Activated CD8-positive, alpha-beta T cell treated with anti-CD3 and anti-CD28 coated beads, Interleukin-2, amount 10 ng/mL, durations not matched to agents 7 days and 5 days (primary cell): ENCODE measurements at regions not wholly inside any gene's neighbourhood (a gene's known extent, or its start where the extent isn't known, plus 50 kb on each side); places are given as distances from the start of the nearest gene placed in this dataset.

Source experiments
- ATAC-seq: fragments of 150-1000 bp; cut with Tn5 transposase; one replicate; pipeline ENCODE4 v1.10.0; 2021; ENCODE audit warnings: moderate library complexity
- CTCF ChIA-PET: fragments of 350-600 bp; sonication (Branson Sonifier 250); formaldehyde crosslinking; loops from one replicate; lab custom pipeline; 2021; ENCODE audit warnings: antibody characterized with exemption; lab: Charles Lee
- POLR2A ChIA-PET: fragments of 350-600 bp; sonication (Branson Sonifier 250); formaldehyde crosslinking; loops from one replicate; lab custom pipeline; 2021; ENCODE audit warnings: antibody characterized with exemption; lab: Charles Lee
- DNase-seq: peaks from one replicate; pipeline ENCODE4 v3.0.0-alpha.2; 2020
- H3K27ac Mint-ChIP-seq: one replicate; pipeline ENCODE4 v1.8.0; 2021; ENCODE audit warnings: mild to moderate bottlenecking, mixed read lengths
- H3K27me3 Mint-ChIP-seq: one replicate; pipeline ENCODE4 v1.8.0; 2021; ENCODE audit warnings: low read depth, mixed read lengths
- H3K36me3 Mint-ChIP-seq: one replicate; pipeline ENCODE4 v1.8.0; 2021; ENCODE audit warnings: low read depth, mixed read lengths
- H3K4me1 Mint-ChIP-seq: one replicate; pipeline ENCODE4 v1.8.0; 2021; ENCODE audit warnings: low read depth, mixed read lengths
- H3K4me3 Mint-ChIP-seq: one replicate; pipeline ENCODE4 v1.8.0; 2021; ENCODE audit warnings: mild to moderate bottlenecking, mixed read lengths
- H3K9me3 Mint-ChIP-seq: one replicate; pipeline ENCODE4 v1.8.0; 2022; ENCODE audit warnings: mixed read lengths; ENCODE audit not compliant: insufficient read depth

DNA sequence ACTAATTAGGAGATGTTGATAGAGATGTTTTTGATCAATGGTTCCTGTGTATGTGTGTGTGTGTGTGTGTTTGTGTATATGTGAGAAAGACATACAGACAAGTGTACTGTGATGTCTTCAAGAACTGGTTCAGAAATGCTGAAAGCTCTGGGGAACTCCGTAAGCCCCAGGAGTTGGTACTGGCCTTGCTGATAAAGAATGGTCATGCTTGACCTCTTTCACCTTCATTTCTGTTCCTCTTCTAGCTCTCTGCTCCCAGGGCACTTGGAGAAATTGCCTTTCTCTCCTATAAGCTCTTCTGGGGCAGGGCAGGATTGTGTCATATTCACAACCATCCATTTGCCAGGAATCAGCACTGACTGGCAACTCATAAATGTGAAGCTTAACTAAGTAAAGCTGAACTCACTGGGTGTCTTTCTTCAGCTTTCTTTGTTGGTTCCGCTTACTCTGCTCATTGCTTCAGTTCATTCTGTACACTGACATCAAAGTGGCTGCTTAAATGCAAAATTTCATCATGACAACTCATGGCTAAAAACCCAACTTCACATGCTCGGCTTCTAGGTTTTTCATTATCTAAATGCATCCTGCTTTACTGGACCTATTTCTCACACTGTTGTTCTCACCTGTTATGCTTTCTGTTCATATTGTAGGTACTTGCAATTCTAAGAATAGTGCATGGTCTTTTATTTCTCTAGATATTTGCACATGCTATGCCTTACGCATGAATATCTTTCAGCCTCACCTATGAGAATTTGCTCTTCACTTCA is 162.1 kb upstream of the LYSMD4 start:
- Mint-ChIP-seq H3K4me3 (no peak overlapping the region), H3K36me3 (peaks cover 2% of the 10 kb centered on the region), H3K4me1 (no peaks in the 10 kb centered on the region), H3K27me3 (no peaks in the 10 kb centered on the region), H3K27ac (no peak overlapping the region), H3K9me3 (no peaks in the 10 kb centered on the region)
- ChIA-PET POLR2A (no interaction called here), CTCF (no interaction called here)
- ATAC-seq (no peak), DNase-seq (no peak)

DNA sequence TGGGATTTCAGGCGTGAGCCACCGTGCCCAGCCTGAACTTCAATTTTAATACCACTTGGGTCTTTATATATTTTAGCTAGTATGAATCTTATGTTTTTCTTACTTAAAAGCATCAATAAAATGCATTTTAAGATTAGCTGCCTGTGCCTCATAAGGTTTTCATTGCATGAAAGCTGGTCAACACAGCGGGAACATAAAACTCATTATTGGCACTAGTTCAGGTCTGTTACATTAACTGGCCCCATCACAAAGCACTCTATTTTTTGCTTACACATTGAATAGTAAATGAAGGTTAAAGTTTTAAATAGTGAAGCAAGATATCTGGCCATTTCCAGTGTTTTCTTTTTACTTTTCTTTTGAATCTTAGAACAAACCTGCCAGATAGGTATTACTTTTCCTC is 145.6 kb upstream of the LYSMD4 start:
- POLR2A ChIA-PET: no interaction called here
- H3K9me3 Mint-ChIP-seq: no peaks in the 10 kb centered on the region
- ATAC-seq: no peak
- H3K27me3 Mint-ChIP-seq: no peaks in the 10 kb centered on the region
- DNase-seq: no peak
- CTCF ChIA-PET: no interaction called here
- no peak overlapping the region for H3K4me3 Mint-ChIP-seq
- no peak overlapping the region for H3K27ac Mint-ChIP-seq
- no peaks in the 10 kb centered on the region for H3K4me1 Mint-ChIP-seq
- peaks cover 6% of the 10 kb centered on the region for H3K36me3 Mint-ChIP-seq

DNA sequence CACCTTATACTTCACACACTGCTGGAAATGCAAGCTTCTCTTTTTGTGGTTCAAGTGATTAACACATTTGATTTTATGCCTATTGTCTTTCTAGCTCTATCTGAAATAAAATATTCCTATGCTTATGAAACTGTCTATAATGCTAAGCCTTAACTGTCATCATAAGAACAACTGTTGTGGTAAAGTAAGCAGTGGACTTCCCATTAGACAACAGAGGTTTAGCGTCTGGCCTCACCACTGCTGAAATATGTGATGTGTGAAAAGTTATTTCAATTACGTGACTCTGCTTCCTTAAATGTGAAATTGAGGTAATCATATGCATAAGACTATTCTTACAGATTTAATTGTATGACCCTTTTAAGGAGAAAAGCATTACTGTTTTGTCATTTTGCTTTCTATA is 140.2 kb upstream of the LYSMD4 start:
- Mint-ChIP-seq H3K27ac (no peak overlapping the region), H3K27me3 (no peaks in the 10 kb centered on the region), H3K4me1 (no peaks in the 10 kb centered on the region), H3K4me3 (no peak overlapping the region), H3K9me3 (no peaks in the 10 kb centered on the region), H3K36me3 (no peaks in the 10 kb centered on the region)
- ChIA-PET CTCF (no interaction called here), POLR2A (no interaction called here)
- DNase-seq (no peak), ATAC-seq (no peak)

DNA sequence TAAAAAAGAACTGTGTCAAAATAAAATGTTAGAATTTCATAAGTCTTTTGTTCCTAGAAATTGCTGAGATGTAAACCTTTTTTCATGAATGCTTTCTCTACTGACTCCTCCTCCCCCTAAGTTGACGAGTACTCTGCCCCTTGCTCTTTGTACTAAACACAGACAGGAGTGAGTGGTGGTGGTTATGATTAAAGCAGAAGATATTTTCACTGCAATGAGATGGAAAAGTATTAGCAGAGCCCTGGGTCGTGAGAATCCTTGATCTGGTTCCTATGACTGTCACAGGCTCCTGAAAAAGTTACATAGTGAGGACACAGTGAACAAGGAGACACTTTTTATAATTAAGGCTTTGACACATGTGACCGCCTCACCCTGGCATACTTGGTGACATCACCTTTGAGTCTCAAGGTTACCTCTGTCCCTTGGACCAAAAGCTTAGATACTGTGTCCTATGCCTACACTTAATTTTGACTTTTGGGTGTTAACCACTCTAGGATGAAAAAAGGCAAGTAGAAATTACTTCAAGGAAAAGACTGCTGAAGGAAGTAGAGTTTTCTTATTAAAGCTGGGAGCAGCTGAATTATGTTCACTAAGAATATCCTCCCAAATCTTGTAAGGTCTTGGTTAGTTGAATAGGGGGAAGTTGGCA is 130.4 kb upstream of the LYSMD4 start:
- no peaks in the 10 kb centered on the region for H3K9me3 Mint-ChIP-seq

DNA sequence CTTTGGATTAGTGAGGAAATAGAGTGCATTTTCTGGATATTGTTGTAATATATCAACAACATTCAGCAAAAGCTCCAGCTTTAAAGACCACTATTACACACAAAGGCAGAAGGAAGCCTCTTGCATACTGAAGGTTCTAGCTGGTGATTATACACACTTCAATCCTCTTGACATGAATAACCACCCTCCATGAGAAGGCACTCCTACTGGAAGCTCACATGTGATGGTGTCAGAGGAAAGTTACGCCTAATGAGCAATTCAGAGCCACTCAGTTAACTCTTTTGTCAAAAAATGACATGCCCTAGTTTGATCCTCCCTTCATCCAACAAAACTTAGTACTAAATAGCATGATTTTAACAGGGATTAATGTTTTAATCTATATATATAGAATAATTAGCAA is 124.6 kb upstream of the LYSMD4 start:
- H3K27ac Mint-ChIP-seq: no peak overlapping the region
- H3K27me3 Mint-ChIP-seq: no peaks in the 10 kb centered on the region
- CTCF ChIA-PET: interaction anchor here (1.1 kb wide), 1 partner anchor 42 kb away, joined by 3 read pairs; no protein-coding TSS in a partner anchor
- no peaks in the 10 kb centered on the region for H3K36me3 Mint-ChIP-seq
- H3K4me1 Mint-ChIP-seq: no peaks in the 10 kb centered on the region
- POLR2A ChIA-PET: no interaction called here
- H3K9me3 Mint-ChIP-seq: no peaks in the 10 kb centered on the region
- ATAC-seq (no peak), DNase-seq (no peak)
- H3K4me3 Mint-ChIP-seq: no peak overlapping the region

More for the DNA sequence above, 130.4 kb upstream of the LYSMD4 start:
- Mint-ChIP-seq H3K27me3 (no peaks in the 10 kb centered on the region), H3K4me1 (no peaks in the 10 kb centered on the region), H3K27ac (no peak overlapping the region), H3K4me3 (no peak overlapping the region), H3K36me3 (no peaks in the 10 kb centered on the region)
- DNase-seq (no peak), ATAC-seq (no peak)
- ChIA-PET CTCF (no interaction called here), POLR2A (no interaction called here)

DNA sequence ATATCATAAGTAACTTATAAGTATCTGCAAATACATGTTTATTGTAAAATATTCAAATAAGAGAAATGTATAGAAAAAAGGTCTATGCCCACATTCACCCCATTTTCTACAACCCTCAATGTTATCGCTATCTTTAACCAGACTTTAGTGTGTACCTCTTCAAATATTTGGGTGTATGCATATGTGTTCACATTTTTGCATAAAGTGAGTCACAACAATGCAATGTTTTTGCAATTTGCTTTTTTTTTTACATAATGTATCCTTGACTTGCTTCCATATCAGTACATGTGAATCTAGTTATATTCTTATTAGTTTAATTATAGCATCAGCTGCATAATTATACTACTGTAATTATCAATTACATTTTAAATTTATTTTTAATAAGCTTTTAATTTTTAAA is 117.3 kb upstream of the LYSMD4 start:
- Mint-ChIP-seq H3K9me3 (no peaks in the 10 kb centered on the region), H3K27me3 (no peaks in the 10 kb centered on the region), H3K4me3 (no peak overlapping the region), H3K4me1 (no peaks in the 10 kb centered on the region), H3K27ac (no peak overlapping the region), H3K36me3 (no peaks in the 10 kb centered on the region)
- DNase-seq: no peak
- POLR2A ChIA-PET: no interaction called here
- no peak for ATAC-seq
- CTCF ChIA-PET: no interaction called here

DNA sequence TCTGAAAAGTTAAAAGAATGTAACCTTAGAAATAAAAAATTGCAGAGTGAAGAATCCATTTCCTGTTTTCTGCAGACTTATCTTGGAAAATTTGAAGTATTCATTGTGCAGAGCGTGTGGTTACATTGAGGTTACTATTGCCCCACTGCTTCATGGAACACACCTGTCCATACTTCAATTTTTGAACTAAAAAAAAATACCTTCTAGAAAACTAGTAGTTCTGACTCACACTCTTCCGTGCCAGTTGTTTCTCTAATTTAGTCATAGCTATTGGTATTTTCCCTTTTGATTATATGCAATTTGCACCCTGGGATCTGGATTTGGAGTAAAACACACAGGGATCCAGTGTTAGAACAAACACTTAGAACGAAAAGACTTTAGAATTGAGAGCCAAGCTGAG is 111.8 kb upstream of the LYSMD4 start:
- H3K27me3 Mint-ChIP-seq: no peaks in the 10 kb centered on the region
- no peaks in the 10 kb centered on the region for H3K9me3 Mint-ChIP-seq
- peaks cover 15% of the 10 kb centered on the region for H3K4me1 Mint-ChIP-seq
- no peak overlapping the region for H3K27ac Mint-ChIP-seq
- H3K4me3 Mint-ChIP-seq: no peak overlapping the region
- ChIA-PET POLR2A (no interaction called here), CTCF (interaction anchor here (0.7 kb wide), 1 partner anchor 10 kb away, joined by 4 read pairs; no protein-coding TSS in a partner anchor)
- DNase-seq (no peak), ATAC-seq (peak; percentile 60)
- no peaks in the 10 kb centered on the region for H3K36me3 Mint-ChIP-seq

DNA sequence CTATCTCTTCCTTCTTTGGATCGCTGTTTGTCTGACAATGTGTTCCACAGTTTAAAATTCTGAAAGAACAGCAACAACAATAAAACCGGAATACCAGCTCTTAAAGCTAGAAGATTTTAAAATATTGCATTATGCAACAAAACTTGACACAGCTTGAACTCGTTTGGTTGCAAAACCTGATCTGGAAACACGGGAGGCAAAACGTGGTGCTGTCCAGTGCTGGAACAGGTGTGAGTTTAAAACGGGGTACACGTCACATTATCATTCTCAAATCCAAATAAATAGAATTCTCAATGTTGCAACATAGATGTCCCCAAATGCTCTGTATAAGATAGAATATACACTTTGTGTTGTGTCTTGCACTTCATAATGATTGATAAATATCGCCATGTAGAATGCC is 110.9 kb upstream of the LYSMD4 start:
- ChIA-PET POLR2A (interaction anchor here (0.6 kb wide), 1 partner anchor 821 kb away, joined by 3 read pairs; no protein-coding TSS in a partner anchor), CTCF (interaction anchor here (0.8 kb wide), 1 partner anchor 140 kb away, joined by 3 read pairs; no protein-coding TSS in a partner anchor)
- Mint-ChIP-seq H3K9me3 (no peaks in the 10 kb centered on the region), H3K4me1 (peaks cover 15% of the 10 kb centered on the region), H3K36me3 (peaks cover 1% of the 10 kb centered on the region), H3K27ac (no peak overlapping the region), H3K4me3 (no peak overlapping the region), H3K27me3 (no peaks in the 10 kb centered on the region)
- no peak for DNase-seq
- ATAC-seq: no peak

DNA sequence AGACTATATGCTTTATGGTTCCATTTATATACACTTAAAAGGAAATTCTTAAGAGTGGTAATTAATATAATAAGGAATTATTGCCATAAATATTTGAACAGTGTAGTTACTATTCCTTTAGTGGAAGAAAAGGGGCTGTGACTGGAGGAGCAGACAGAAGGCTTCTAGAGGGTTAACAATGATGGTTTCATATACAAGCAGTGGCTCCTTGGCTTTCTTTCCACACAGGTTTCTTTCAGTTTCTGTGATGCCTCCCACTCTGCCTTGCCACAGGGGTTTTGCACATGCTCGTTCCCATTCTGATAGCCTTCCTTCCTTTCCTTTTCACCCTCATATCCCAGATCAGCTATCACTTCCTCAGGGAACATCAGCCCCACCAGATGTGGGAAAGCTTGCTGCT is 108.8 kb upstream of the LYSMD4 start:
- ChIA-PET CTCF (no interaction called here), POLR2A (no interaction called here)
- no peaks in the 10 kb centered on the region for H3K9me3 Mint-ChIP-seq
- ATAC-seq (no peak), DNase-seq (no peak)
- H3K36me3 Mint-ChIP-seq: peaks cover 11% of the 10 kb centered on the region
- no peak overlapping the region for H3K27ac Mint-ChIP-seq
- H3K4me3 Mint-ChIP-seq: no peak overlapping the region
- H3K27me3 Mint-ChIP-seq: no peaks in the 10 kb centered on the region
- H3K4me1 Mint-ChIP-seq: peaks cover 15% of the 10 kb centered on the region

DNA sequence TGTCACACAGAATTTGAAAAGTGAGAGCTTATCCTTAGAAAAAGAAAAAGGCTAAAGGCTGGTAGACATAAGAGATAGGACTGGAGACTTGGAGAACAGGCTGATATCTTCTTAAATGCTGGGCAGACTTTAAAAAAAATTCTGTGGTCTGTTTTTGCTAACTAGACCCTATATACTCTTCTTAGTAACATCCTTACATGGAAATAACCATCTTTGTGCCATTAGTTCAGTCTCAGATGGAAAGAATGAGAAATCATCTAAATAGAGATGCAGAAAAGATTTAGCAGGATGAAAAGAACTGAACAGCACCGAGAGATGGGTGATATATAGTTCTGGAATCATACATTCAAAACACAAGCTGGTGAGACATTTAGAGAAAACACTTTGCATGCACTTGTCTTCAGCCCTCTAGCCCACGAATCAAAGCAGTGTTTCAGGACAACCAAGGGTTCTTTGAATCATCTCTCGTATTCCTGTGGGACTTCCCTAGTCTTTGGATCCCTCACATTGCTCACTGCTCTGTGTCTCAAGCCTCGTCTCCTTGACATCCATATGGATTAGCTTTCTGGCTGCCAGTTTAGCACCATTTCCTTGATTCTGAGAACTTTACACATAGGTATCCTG is 93.0 kb upstream of the LYSMD4 start:
- Mint-ChIP-seq H3K36me3 (peaks cover 47% of the 10 kb centered on the region), H3K4me3 (no peak overlapping the region), H3K27me3 (no peaks in the 10 kb centered on the region), H3K4me1 (peaks cover 4% of the 10 kb centered on the region), H3K27ac (no peak overlapping the region), H3K9me3 (peaks cover 8% of the 10 kb centered on the region)
- POLR2A ChIA-PET: no interaction called here
- ATAC-seq: no peak
- no peak for DNase-seq
- CTCF ChIA-PET: no interaction called here

DNA sequence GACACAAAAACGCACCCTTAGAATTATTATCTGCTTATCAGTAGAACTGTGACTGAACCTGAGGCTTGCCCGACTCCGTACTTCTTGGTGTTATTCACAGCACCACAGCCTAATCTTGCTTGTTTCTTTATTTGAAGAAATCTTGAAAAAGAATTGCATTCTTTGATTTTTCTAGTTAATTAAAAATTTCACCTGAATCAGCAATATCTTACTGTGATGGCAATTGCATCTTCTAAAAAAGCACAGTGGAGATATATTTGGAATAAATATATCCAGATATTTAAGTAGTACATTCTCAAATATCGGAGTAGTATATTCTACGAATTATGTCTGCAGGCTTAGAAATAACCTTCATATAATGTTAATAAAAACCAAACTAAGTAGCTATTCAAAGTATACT is 90.1 kb upstream of the LYSMD4 start:
- ATAC-seq (no peak), DNase-seq (no peak)
- Mint-ChIP-seq H3K36me3 (peaks cover 40% of the 10 kb centered on the region), H3K27ac (no peak overlapping the region), H3K4me1 (peaks cover 5% of the 10 kb centered on the region), H3K4me3 (no peak overlapping the region), H3K27me3 (no peaks in the 10 kb centered on the region), H3K9me3 (peaks cover 8% of the 10 kb centered on the region)
- POLR2A ChIA-PET: no interaction called here
- CTCF ChIA-PET: no interaction called here
